GM12873 (cell line): ENCODE measurements at regions not wholly inside any gene's neighbourhood (a gene's known extent, or its start where the extent isn't known, plus 50 kb on each side); places are given as distances from the start of the nearest gene placed in this dataset.

Experiments used
- CTCF ChIP-seq: IDR thresholded peaks from 2 replicates; pipeline ENCODE4 v1.5.1; 2012; ENCODE audit warnings: low read depth, mild to moderate bottlenecking, moderate library complexity, low read length, control low read depth; ENCODE audit not compliant: insufficient read depth; ENCODE audit errors: missing control alignments

GRCh38 chr1:166603296-166603695 is 236.0 kb upstream of the POGK start:
- TF ChIP-seq CTCF: no peak

GRCh38 chr1:166605137-166605536 is 234.1 kb upstream of the POGK start:
- no peak for TF ChIP-seq CTCF

- TF ChIP-seq CTCF: no peak
Measured at GRCh38 chr1:166612886-166613285, 226.4 kb upstream of the POGK start.

GRCh38 chr1:166616206-166616605 is 223.1 kb upstream of the POGK start:
- no peak for TF ChIP-seq CTCF

- TF ChIP-seq CTCF: no peak
Measured at GRCh38 chr1:166626711-166627110, 212.6 kb upstream of the POGK start.

GRCh38 chr1:166627558-166627957 is 211.7 kb upstream of the POGK start:
- TF ChIP-seq CTCF: no peak

GRCh38 chr1:166628259-166628658 is 211.0 kb upstream of the POGK start:
- TF ChIP-seq CTCF: no peak

GRCh38 chr1:166629946-166630345 is 209.3 kb upstream of the POGK start:
- TF ChIP-seq CTCF: no peak
